22Rv1 (cell line): ENCODE measurements at regions not wholly inside any gene's neighbourhood (a gene's known extent, or its start where the extent isn't known, plus 50 kb on each side); places are given as distances from the start of the nearest gene placed in this dataset.

ENCODE experiments used
- ZFX ChIP-seq: fragments of 450-650 bp; IDR thresholded peaks from 2 replicates; pipeline ENCODE4 v1.6.1; 2017; ENCODE audit warnings: antibody characterized with exemption, borderline replicate concordance
- TF ChIP-seq, protein P1 (sequence below): fragments of 450-650 bp; IDR thresholded peaks from 2 replicates; pipeline ENCODE4 v1.5.1; 2017; ENCODE audit warnings: mild to moderate bottlenecking

DNA sequence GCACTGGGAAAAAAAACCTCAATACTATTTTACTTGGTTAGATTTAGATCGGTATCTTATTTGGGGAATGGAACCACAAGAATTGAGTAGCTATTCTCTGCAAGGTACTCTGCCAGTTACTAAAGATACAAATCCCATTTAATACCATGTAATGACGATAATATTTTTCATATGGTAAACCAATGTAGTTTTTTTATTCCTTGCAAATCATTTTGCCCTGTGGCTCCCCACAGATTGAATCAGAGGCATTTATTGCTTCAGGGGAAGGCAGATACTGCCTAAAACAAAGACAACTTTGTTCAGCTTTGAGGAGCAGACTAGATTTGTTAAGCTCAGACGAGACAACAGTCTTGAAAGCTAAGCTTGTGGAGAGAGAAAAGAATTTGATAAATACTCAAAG lies 226.7 kb upstream of the RUNX1 start:
- TF ChIP-seq, protein P1, sequence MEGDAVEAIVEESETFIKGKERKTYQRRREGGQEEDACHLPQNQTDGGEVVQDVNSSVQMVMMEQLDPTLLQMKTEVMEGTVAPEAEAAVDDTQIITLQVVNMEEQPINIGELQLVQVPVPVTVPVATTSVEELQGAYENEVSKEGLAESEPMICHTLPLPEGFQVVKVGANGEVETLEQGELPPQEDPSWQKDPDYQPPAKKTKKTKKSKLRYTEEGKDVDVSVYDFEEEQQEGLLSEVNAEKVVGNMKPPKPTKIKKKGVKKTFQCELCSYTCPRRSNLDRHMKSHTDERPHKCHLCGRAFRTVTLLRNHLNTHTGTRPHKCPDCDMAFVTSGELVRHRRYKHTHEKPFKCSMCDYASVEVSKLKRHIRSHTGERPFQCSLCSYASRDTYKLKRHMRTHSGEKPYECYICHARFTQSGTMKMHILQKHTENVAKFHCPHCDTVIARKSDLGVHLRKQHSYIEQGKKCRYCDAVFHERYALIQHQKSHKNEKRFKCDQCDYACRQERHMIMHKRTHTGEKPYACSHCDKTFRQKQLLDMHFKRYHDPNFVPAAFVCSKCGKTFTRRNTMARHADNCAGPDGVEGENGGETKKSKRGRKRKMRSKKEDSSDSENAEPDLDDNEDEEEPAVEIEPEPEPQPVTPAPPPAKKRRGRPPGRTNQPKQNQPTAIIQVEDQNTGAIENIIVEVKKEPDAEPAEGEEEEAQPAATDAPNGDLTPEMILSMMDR = no peak
- TF ChIP-seq ZFX = no peak
